HepG2 (cell line): ENCODE measurements at regions not wholly inside any gene's neighbourhood (a gene's known extent, or its start where the extent isn't known, plus 50 kb on each side); places are given as distances from the start of the nearest gene placed in this dataset.

ENCODE experiments used
- ATAC-seq: fragments of 200-7000 bp; cut with Tn5 transposase; 3 replicates; pipeline ENCODE4 v1.9.1; 2020; ENCODE audit warnings: mild to moderate bottlenecking, moderate library complexity
- BruUV-seq: library from RNA; stranded (reverse); fragments of 400-500 nt; replicated peaks from 2 replicates; lab custom pipeline; 2021; lab: Mats Ljungman, UMichigan
- CTCF ChIA-PET: fragments of 300-600 bp; formaldehyde crosslinking; extraction: SDS; loops from one replicate; lab custom pipeline; 2021; ENCODE audit warnings: low total read pairs, inconsistent platforms, low intra/inter-chr PET ratio; lab: Yijun Ruan, JAX
- POLR2A ChIA-PET: fragments of 350-600 bp; sonication (Branson Sonifier 250); formaldehyde crosslinking; loops from one replicate; lab custom pipeline; 2020; ENCODE audit warnings: antibody characterized with exemption, inconsistent platforms; lab: Yijun Ruan, JAX
- DNase-seq: peaks from one replicate; pipeline ENCODE4 v3.0.0-alpha.2; 2015; ENCODE audit warnings: low spot score
- FAIRE-seq: peaks from 3 replicates; lab custom pipeline; 2011; peaks lifted over from hg19 to GRCh38; lab: Jason Lieb, UNC
- H2AFZ ChIP-seq: one replicate; pipeline ENCODE4 v1.6.1; 2011; ENCODE audit warnings: low read length, inconsistent platforms
- H3K27ac ChIP-seq: fragments of 300-600 bp; 3 replicates; pipeline ENCODE4 v1.8.0; 2011; ENCODE audit warnings: mixed run types, mild to moderate bottlenecking, mixed read lengths, low read length, inconsistent platforms; ENCODE audit not compliant: insufficient read depth; ENCODE audit errors: extremely low read length
- H3K27me3 ChIP-seq, 2 experiments: fragments of 200-600 bp in 1 of 2; 2 replicates in 1 of 2; 3 replicates in 1 of 2; pipeline versions ENCODE4 v1.6.0 to v1.8.0; 2011; ENCODE audit warnings: low read length in 2 of 2, mild to moderate bottlenecking in 2 of 2, moderate library complexity in 2 of 2, inconsistent platforms in 1 of 2; ENCODE audit not compliant: insufficient read depth in 2 of 2, control insufficient read depth in 1 of 2
- H3K36me3 ChIP-seq, 2 experiments: fragments of 200-600 bp in 1 of 2; replicated peaks in 1 of 2; 2 replicates in 1 of 2; 3 replicates in 1 of 2; pipeline versions ENCODE4 v1.5.1 to v1.8.0; 2011; ENCODE audit warnings: low read length in 2 of 2, inconsistent platforms in 1 of 2; ENCODE audit not compliant: insufficient read depth in 2 of 2, control insufficient read depth in 1 of 2
- H3K4me1 ChIP-seq: 2 replicates; pipeline ENCODE4 v1.5.1; 2012; ENCODE audit warnings: low read length, inconsistent platforms; ENCODE audit not compliant: insufficient read depth
- H3K4me2 ChIP-seq: 2 replicates; pipeline ENCODE4 v1.6.0; 2011; ENCODE audit warnings: low read depth, low read length, inconsistent platforms
- H3K4me3 ChIP-seq, 3 experiments: fragments of 200-600 bp in 1 of 3; sonication (generic), shearing (Covaris generic) in 1 of 3; replicated peaks in 1 of 3; 2 replicates each; pipeline ENCODE4 v1.5.1; 2011 to 2016; ENCODE audit warnings: low read length in 3 of 3, inconsistent platforms in 2 of 3, low read depth in 2 of 3, mild to moderate bottlenecking in 2 of 3, control low read depth in 1 of 3, mixed read lengths in 1 of 3; ENCODE audit not compliant: insufficient read depth in 1 of 3
- H3K79me2 ChIP-seq: one replicate; pipeline ENCODE4 v1.6.1; 2011; ENCODE audit warnings: low read length, inconsistent platforms; ENCODE audit not compliant: insufficient read depth
- H3K9ac ChIP-seq: 2 replicates; pipeline ENCODE4 v1.6.0; 2011; ENCODE audit warnings: mild to moderate bottlenecking, low read depth, low read length, inconsistent platforms; ENCODE audit not compliant: insufficient read depth
- H3K9me3 ChIP-seq: 2 replicates; pipeline ENCODE4 v1.5.1; 2012; ENCODE audit warnings: mild to moderate bottlenecking, low read length
- H4K20me1 ChIP-seq: 2 replicates; pipeline ENCODE4 v1.6.0; 2011; ENCODE audit warnings: inconsistent platforms, mild to moderate bottlenecking, low read length, moderate library complexity; ENCODE audit not compliant: insufficient read depth
- ARHGAP35 ChIP-seq: sonication (generic); formaldehyde crosslinking; IDR thresholded peaks from 2 replicates; pipeline ENCODE4 v1.9.0; 2022; ENCODE audit warnings: mild to moderate bottlenecking, inconsistent platforms, moderate library complexity, missing genetic modification reagents, borderline replicate concordance
- ATF7 ChIP-seq, 2 experiments: fragments of 450-650 bp in 1 of 2; sonication (generic) in 1 of 2; formaldehyde crosslinking in 1 of 2; IDR thresholded peaks; 2 replicates each; pipeline versions ENCODE4 v1.4.0 to v1.6.1; 2016 to 2020; ENCODE audit warnings: antibody characterized with exemption in 1 of 2, mild to moderate bottlenecking in 1 of 2, missing genetic modification reagents in 1 of 2
- CREB1 ChIP-seq, 2 experiments: fragments of 450-650 bp in 1 of 2; IDR thresholded peaks; 2 replicates each; pipeline ENCODE4 v1.6.1; 2016 to 2017; ENCODE audit warnings: control low read depth in 1 of 2, mild to moderate bottlenecking in 1 of 2, missing compliant biosample characterization in 1 of 2, missing genetic modification characterization in 1 of 2
- HNRNPLL ChIP-seq: fragments of 200-400 bp; formaldehyde crosslinking; IDR thresholded peaks from 2 replicates; pipeline ENCODE4 v1.6.1; 2017; ENCODE audit warnings: mild to moderate bottlenecking, low read depth, low read length; ENCODE audit not compliant: poor library complexity, severe bottlenecking
- KLF13 ChIP-seq: sonication (generic); formaldehyde crosslinking; IDR thresholded peaks from 2 replicates; pipeline ENCODE4 v1.4.0; 2020; ENCODE audit warnings: mild to moderate bottlenecking, missing genetic modification reagents
- MAFK ChIP-seq, 2 experiments: IDR thresholded peaks in 1 of 2; conservative IDR thresholded peaks in 1 of 2; 2 replicates each; pipeline ENCODE4 v1.6.1; 2011; ENCODE audit warnings: improper control_type of control experiment in 2 of 2, low read length in 2 of 2
- ZBTB3 ChIP-seq: sonication (generic); formaldehyde crosslinking; IDR thresholded peaks from 2 replicates; pipeline ENCODE4 v1.4.0; 2020; ENCODE audit warnings: low read depth, mild to moderate bottlenecking, moderate library complexity, missing genetic modification reagents, borderline replicate concordance
- ZNF12 ChIP-seq: sonication (generic); formaldehyde crosslinking; IDR thresholded peaks from 2 replicates; pipeline ENCODE4 v1.5.0; 2020; ENCODE audit warnings: missing genetic modification reagents
- ZNF597 ChIP-seq: sonication (generic); formaldehyde crosslinking; IDR thresholded peaks from 2 replicates; pipeline ENCODE4 v1.5.0; 2020; ENCODE audit warnings: missing genetic modification reagents
- ZNF605 ChIP-seq: sonication (generic); formaldehyde crosslinking; IDR thresholded peaks from 2 replicates; pipeline ENCODE4 v1.8.0; 2022; ENCODE audit warnings: mild to moderate bottlenecking, missing genetic modification reagents
- WGBS: methylation state at CpG from one replicate; pipeline ENCODE4 v1.1.6; 2017; ENCODE audit warnings: low lambda C conversion rate; 5-methylcytosine and 5-hydroxymethylcytosine counted together
- in situ Hi-C: cut with HindIII; loops from 2 replicates; pipeline ENCODE4 v1.10.0; 2017; ENCODE audit warnings: low pct_unique_long_range_greater_than_20kb; ENCODE audit not compliant: extremely low pct_ligation_motif_present
- intact Hi-C: fragments of 100-400 bp; cut with micrococcal nuclease; formaldehyde crosslinking; loops from one replicate; pipeline ENCODE4 v1.10.0; 2022; ENCODE audit not compliant: unreplicated experiment

- TF ChIP-seq ZNF597 (CRISPR knock-in tag) (no peak), ZNF12 (CRISPR knock-in tag) (no peak), MAFK (conservative IDR thresholded peaks at IDR 0.05 in 1 of 2, IDR thresholded peaks at IDR 0.05 in 1 of 2; ENCODE audit: low read length in 2 of 2) (no peak), ZBTB3 (CRISPR knock-in tag) (no peak)
Observed at GRCh38 chr9:23594421-23594820, 231.6 kb downstream of the ELAVL2 start (continued).

GRCh38 chr9:23596913-23597634 lies 229.0 kb downstream of the ELAVL2 start:
- POLR2A ChIA-PET: no interaction called here
- no peak overlapping the region for H3K27ac ChIP-seq
- H3K36me3 ChIP-seq: no peaks in the 10 kb centered on the region
- TF ChIP-seq KLF13 (CRISPR knock-in tag) (no peak), CREB1 (IDR thresholded peaks at IDR 0.05) (peak; percentile 89), CREB1 (CRISPR knock-in tag; IDR thresholded peaks at IDR 0.05) (no peak), ARHGAP35 (no peak), HNRNPLL (no peak), ZNF605 (CRISPR knock-in tag) (no peak), ATF7 (IDR thresholded peaks at IDR 0.05) (peak; percentile 73), ATF7 (CRISPR knock-in tag; IDR thresholded peaks at IDR 0.05) (no peak)
- intact Hi-C loops (no loop called here), in situ Hi-C loops (no loop called here)
- no peak overlapping the region for H3K9ac ChIP-seq
- peaks cover 9% of the 10 kb centered on the region for H3K9me3 ChIP-seq
- no peaks in the 10 kb centered on the region for H4K20me1 ChIP-seq
- no TSS peak for BruUV-seq
- no peak overlapping the region for H3K4me3 ChIP-seq
- WGBS: 1% methylated on average over 3 of the region's 3 CpGs
- no peaks in the 10 kb centered on the region for H3K4me1 ChIP-seq
- FAIRE-seq (no peak), ATAC-seq (no peak), DNase-seq (no peak)
- H3K79me2 ChIP-seq: no peaks in the 10 kb centered on the region
- no peak overlapping the region for H2AFZ ChIP-seq
- H3K4me2 ChIP-seq: no peak overlapping the region
- CTCF ChIA-PET: no interaction called here
- no peaks in the 10 kb centered on the region for H3K27me3 ChIP-seq
